SK-N-SH treated with all-trans-retinoic acid at 6 μM for 48 hours (cell line): ENCODE measurements at regions not wholly inside any gene's neighbourhood (a gene's known extent, or its start where the extent isn't known, plus 50 kb on each side); places are given as distances from the start of the nearest gene placed in this dataset.
"Not testable (repeated sequence)": the region's sequence is repeated elsewhere in the genome, so short reads cannot be mapped to it uniquely, and the experiment has no call there.

Source experiments
- ATAC-seq: fragments of 200-7000 bp; cut with Tn5 transposase; 3 replicates; pipeline ENCODE4 v1.9.1; 2020; ENCODE audit warnings: mild to moderate bottlenecking, moderate library complexity
- BACH2 ChIP-seq: fragments of 250-450 bp; sonication (Bioruptor Pico); IDR thresholded peaks from 2 replicates; pipeline ENCODE4 v1.9.0; 2021; ENCODE audit warnings: mild to moderate bottlenecking, borderline replicate concordance
- CREB5 ChIP-seq: fragments of 250-450 bp; sonication (Bioruptor Pico); IDR thresholded peaks from 2 replicates; pipeline ENCODE4 v1.5.1; 2020; ENCODE audit warnings: low read depth, mild to moderate bottlenecking, moderate library complexity
- CSDC2 ChIP-seq: fragments of 250-450 bp; sonication (Bioruptor Pico); IDR thresholded peaks from 2 replicates; pipeline ENCODE4 v1.5.0; 2020; ENCODE audit warnings: mild to moderate bottlenecking, moderate library complexity
- CSRNP3 ChIP-seq: fragments of 250-450 bp; sonication (Bioruptor Pico); IDR thresholded peaks from 2 replicates; pipeline ENCODE4 v1.5.1; 2021; ENCODE audit warnings: mild to moderate bottlenecking, moderate library complexity
- ESRRG ChIP-seq: fragments of 250-450 bp; sonication (Bioruptor Pico); IDR thresholded peaks from 2 replicates; pipeline ENCODE4 v1.6.1; 2021; ENCODE audit warnings: mild to moderate bottlenecking
- GLIS3 ChIP-seq: fragments of 250-450 bp; sonication (Bioruptor Pico); IDR thresholded peaks from 2 replicates; pipeline ENCODE4 v1.5.0; 2020; ENCODE audit warnings: mild to moderate bottlenecking, moderate library complexity
- ISL1 ChIP-seq: fragments of 250-450 bp; sonication (Bioruptor Pico); IDR thresholded peaks from 2 replicates; pipeline ENCODE4 v2.1.2; 2022; ENCODE audit warnings: mild to moderate bottlenecking, moderate library complexity
- PATZ1 ChIP-seq: fragments of 250-450 bp; sonication (Bioruptor Pico); IDR thresholded peaks from 2 replicates; pipeline ENCODE4 v1.8.0; 2020; ENCODE audit warnings: mild to moderate bottlenecking, moderate library complexity, borderline replicate concordance
- POU6F1 ChIP-seq: fragments of 250-450 bp; sonication (Bioruptor Pico); IDR thresholded peaks from 2 replicates; pipeline ENCODE4 v1.8.0; 2021; ENCODE audit warnings: low read depth, mild to moderate bottlenecking, moderate library complexity, borderline replicate concordance
- PPARA ChIP-seq: fragments of 250-450 bp; sonication (Bioruptor Pico); IDR thresholded peaks from 2 replicates; pipeline ENCODE4 v1.5.0; 2020; ENCODE audit warnings: mild to moderate bottlenecking, borderline replicate concordance
- RARB ChIP-seq: fragments of 250-450 bp; sonication (Bioruptor Pico); IDR thresholded peaks from 2 replicates; pipeline ENCODE4 v1.8.0; 2021; ENCODE audit warnings: mild to moderate bottlenecking, moderate library complexity
- SNAI2 ChIP-seq: fragments of 250-450 bp; sonication (Bioruptor Pico); IDR thresholded peaks from 2 replicates; pipeline ENCODE4 v1.5.0; 2020; ENCODE audit warnings: mild to moderate bottlenecking, moderate library complexity
- TCF4 ChIP-seq: fragments of 250-450 bp; sonication (Bioruptor Pico); IDR thresholded peaks from 2 replicates; pipeline ENCODE4 v1.8.0; 2021; ENCODE audit warnings: mild to moderate bottlenecking, moderate library complexity, borderline replicate concordance
- TSHZ2 ChIP-seq: fragments of 250-450 bp; sonication (Bioruptor Pico); IDR thresholded peaks from 2 replicates; pipeline ENCODE4 v1.5.0; 2020; ENCODE audit warnings: mild to moderate bottlenecking, moderate library complexity
- ZNF565 ChIP-seq: fragments of 450-650 bp; formaldehyde crosslinking; conservative IDR thresholded peaks from 2 replicates; pipeline ENCODE4 v1.5.0; 2020; ENCODE audit warnings: low read depth, mild to moderate bottlenecking, moderate library complexity
- ZNF70 ChIP-seq: fragments of 450-650 bp; formaldehyde crosslinking; IDR thresholded peaks from 2 replicates; pipeline ENCODE4 v1.5.0; 2020; ENCODE audit warnings: mild to moderate bottlenecking, moderate library complexity
- ZNF8 ChIP-seq: fragments of 450-650 bp; formaldehyde crosslinking; IDR thresholded peaks from 2 replicates; pipeline ENCODE4 v1.5.0; 2020; ENCODE audit warnings: mild to moderate bottlenecking, moderate library complexity

GRCh38 chr5:116861097-116861496 is 286.5 kb upstream of the SEMA6A start:
- no peak for ATAC-seq

GRCh38 chr5:116859666-116860320 is 285.2 kb upstream of the SEMA6A start:
- TF ChIP-seq ISL1 (CRISPR knock-in tag) (peak; percentile 94), ZNF70 (CRISPR knock-in tag) (no peak)
- TF ChIP-seq, all 23 proteins: peak for 1
- no peak for ATAC-seq

More at GRCh38 chr5:116861097-116861496, 286.5 kb upstream of the SEMA6A start:
- peak; percentile 60 for TF ChIP-seq ISL1 (CRISPR knock-in tag)
- TF ChIP-seq SNAI2 (CRISPR knock-in tag): no peak

GRCh38 chr5:116858705-116859333 is 284.2 kb upstream of the SEMA6A start:
- TF ChIP-seq CREB5 (CRISPR knock-in tag) (no peak), GLIS3 (CRISPR knock-in tag) (no peak), BACH2 (CRISPR knock-in tag) (no peak), TCF4 (no peak), ZNF8 (CRISPR knock-in tag) (no peak), PPARA (no peak), ESRRG (CRISPR knock-in tag) (no peak), ZNF565 (CRISPR knock-in tag) (no peak), PATZ1 (CRISPR knock-in tag) (no peak), ZNF70 (CRISPR knock-in tag) (no peak), POU6F1 (CRISPR knock-in tag) (no peak), TSHZ2 (CRISPR knock-in tag) (no peak), ISL1 (CRISPR knock-in tag) (no peak), RARB (CRISPR knock-in tag) (no peak)
- TF ChIP-seq, all 23 proteins: peak for 0
- ATAC-seq: no peak

- ATAC-seq: not testable (repeated sequence)
Observed at GRCh38 chr5:116858020-116858419, 283.4 kb upstream of the SEMA6A start.

- TF ChIP-seq ISL1 (CRISPR knock-in tag): no peak
- TF ChIP-seq PPARA: no peak
- TF ChIP-seq SNAI2 (CRISPR knock-in tag): no peak
- TF ChIP-seq CSDC2 (CRISPR knock-in tag): no peak
- TF ChIP-seq ESRRG (CRISPR knock-in tag): no peak
- TF ChIP-seq RARB (CRISPR knock-in tag): no peak
- TF ChIP-seq CSRNP3 (CRISPR knock-in tag): no peak
- TF ChIP-seq PATZ1 (CRISPR knock-in tag): no peak
- no peak for ATAC-seq
Observed at GRCh38 chr5:116856271-116856670, 281.6 kb upstream of the SEMA6A start.
